Ishikawa (cell line): ENCODE measurements at regions not wholly inside any gene's neighbourhood (a gene's known extent, or its start where the extent isn't known, plus 50 kb on each side); places are given as distances from the start of the nearest gene placed in this dataset.

ENCODE experiments used
- CREB1 ChIP-seq: IDR thresholded peaks from 2 replicates; pipeline ENCODE4 v1.6.1; 2012; ENCODE audit warnings: low read depth
- EP300 ChIP-seq: IDR thresholded peaks from 2 replicates; pipeline ENCODE4 v1.6.1; 2012; ENCODE audit warnings: borderline replicate concordance
- FOXM1 ChIP-seq: IDR thresholded peaks from 2 replicates; pipeline ENCODE4 v1.6.1; 2012; ENCODE audit warnings: low read depth, borderline replicate concordance
- NFIC ChIP-seq: IDR thresholded peaks from 2 replicates; pipeline ENCODE4 v1.6.1; 2012
- RAD21 ChIP-seq: IDR thresholded peaks from 2 replicates; pipeline ENCODE4 v1.6.1; 2012; ENCODE audit warnings: low read depth
- REST ChIP-seq: IDR thresholded peaks from 2 replicates; pipeline ENCODE4 v1.6.1; 2012; ENCODE audit warnings: low read depth, mild to moderate bottlenecking
- TAF1 ChIP-seq: IDR thresholded peaks from 2 replicates; pipeline ENCODE4 v1.6.1; 2012; ENCODE audit warnings: low read depth, mild to moderate bottlenecking
- TCF12 ChIP-seq: IDR thresholded peaks from 2 replicates; pipeline ENCODE4 v1.6.1; 2012; ENCODE audit warnings: low read depth
- TEAD4 ChIP-seq: IDR thresholded peaks from 2 replicates; pipeline ENCODE4 v1.6.1; 2012
- TF ChIP-seq, protein P1 (sequence below): IDR thresholded peaks from 2 replicates; pipeline ENCODE4 v1.6.1; 2012

- TF ChIP-seq REST = no peak
- no peak for TF ChIP-seq TEAD4
- no peak for TF ChIP-seq EP300
- no peak for TF ChIP-seq TCF12
- TF ChIP-seq NFIC = no peak
- no peak for TF ChIP-seq TAF1
- no peak for TF ChIP-seq RAD21
- TF ChIP-seq, protein P1, sequence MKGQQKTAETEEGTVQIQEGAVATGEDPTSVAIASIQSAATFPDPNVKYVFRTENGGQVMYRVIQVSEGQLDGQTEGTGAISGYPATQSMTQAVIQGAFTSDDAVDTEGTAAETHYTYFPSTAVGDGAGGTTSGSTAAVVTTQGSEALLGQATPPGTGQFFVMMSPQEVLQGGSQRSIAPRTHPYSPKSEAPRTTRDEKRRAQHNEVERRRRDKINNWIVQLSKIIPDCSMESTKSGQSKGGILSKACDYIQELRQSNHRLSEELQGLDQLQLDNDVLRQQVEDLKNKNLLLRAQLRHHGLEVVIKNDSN = no peak
- no peak for TF ChIP-seq CREB1
- TF ChIP-seq FOXM1 = no peak
Observed at GRCh38 chr2:217068677-217069250, 208.9 kb upstream of the TNP1 start.
